Sigmoid colon (tissue), 6 donors: ENCODE measurements at regions not wholly inside any gene's neighbourhood (a gene's known extent, or its start where the extent isn't known, plus 50 kb on each side); places are given as distances from the start of the nearest gene placed in this dataset.

Experiments
- DNase-seq: peaks from one replicate; pipeline ENCODE4 v3.0.0-alpha.2; 2019
- H3K27ac ChIP-seq, 4 donors: fragments of 200-600 bp; sonication (generic); one replicate each; pipeline ENCODE4 v1.5.1; 2016 to 2019; ENCODE audit warnings: mild to moderate bottlenecking in 1 of 4
- H3K27me3 ChIP-seq, 3 donors: fragments of 200-600 bp; sonication (generic); one replicate each; pipeline ENCODE4 v1.5.1; 2019; ENCODE audit warnings: mild to moderate bottlenecking in 1 of 3
- H3K36me3 ChIP-seq, 4 donors: fragments of 200-600 bp; sonication (generic); one replicate each; pipeline ENCODE4 v1.5.1; 2016 to 2019
- H3K4me1 ChIP-seq, 4 donors: fragments of 200-600 bp; sonication (generic); one replicate each; pipeline ENCODE4 v1.5.1; 2017 to 2019
- H3K4me3 ChIP-seq, 4 donors: fragments of 200-600 bp; sonication (generic); one replicate each; pipeline ENCODE4 v1.5.1; 2017 to 2019; ENCODE audit warnings: mild to moderate bottlenecking in 2 of 4, moderate library complexity in 1 of 4
- H3K9me3 ChIP-seq, 4 donors: fragments of 200-600 bp in 3 of 4; sonication (generic) in 3 of 4; one replicate each; pipeline versions ENCODE4 v1.5.1 to v1.6.1; 2013 to 2019
- CTCF ChIP-seq, 4 experiments: fragments of 450-650 bp in 3 of 4; fragments of 200-600 bp in 1 of 4; IDR thresholded peaks; one replicate each; pipeline ENCODE4 v1.5.1; 2016 to 2019; ENCODE audit warnings: antibody characterized with exemption in 4 of 4, mild to moderate bottlenecking in 3 of 4, moderate library complexity in 2 of 4
- EP300 ChIP-seq, 4 donors: sonication (generic); formaldehyde crosslinking; IDR thresholded peaks; one replicate each; pipeline ENCODE4 v1.6.1; 2017; ENCODE audit warnings: antibody characterized with exemption in 4 of 4
- POLR2A ChIP-seq, 2 donors: fragments of 450-650 bp; IDR thresholded peaks; one replicate each; pipeline ENCODE4 v1.6.1; 2016; ENCODE audit warnings: antibody characterized with exemption in 2 of 2, mild to moderate bottlenecking in 2 of 2, moderate library complexity in 2 of 2
- POLR2AphosphoS5 ChIP-seq, 4 donors: sonication (generic); formaldehyde crosslinking; IDR thresholded peaks; one replicate each; pipeline ENCODE4 v1.6.1; 2017; ENCODE audit warnings: antibody characterized with exemption in 4 of 4
- WGBS, 2 donors: extraction: QIAGEN DNeasy Blood & Tissue Kit; methylation state at CpG; one replicate each; pipeline ENCODE4 v1.1.7; 2013; 5-methylcytosine and 5-hydroxymethylcytosine counted together
- intact Hi-C: fragments of 100-400 bp; cut with DNase I; formaldehyde crosslinking; loops from one replicate; pipeline ENCODE4 v1.15.1; 2023
- donor health status: healthy with polysubstance abuse.
- donor health status: healthy.

DNA sequence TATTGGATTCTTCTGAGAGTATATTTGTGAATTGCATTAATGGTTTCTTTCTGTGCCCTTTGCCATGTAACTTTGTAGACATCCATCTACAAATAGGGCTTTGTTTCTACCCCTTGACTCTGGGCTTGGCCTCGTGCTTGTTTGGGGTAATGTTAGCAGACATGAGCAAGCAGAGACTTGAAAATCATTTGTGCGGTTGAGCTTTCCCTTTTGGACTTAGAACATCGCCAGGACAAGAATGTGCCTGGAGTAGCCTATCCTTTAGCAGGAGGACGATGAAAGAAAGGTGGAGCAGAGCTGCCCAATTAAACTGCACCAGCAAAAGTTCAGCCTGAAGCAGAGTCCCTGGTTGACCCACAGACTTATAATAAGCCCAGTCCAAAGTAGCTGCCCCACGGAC, 785.9 kb downstream of the EPHA4 start:
- Histone ChIP-seq H3K9me3 (no peaks in the 10 kb centered on the region), H3K27ac (no peak overlapping the region), H3K36me3 (no peaks in the 10 kb centered on the region), H3K27me3 (no peaks in the 10 kb centered on the region), H3K4me1 (peaks cover 0 to 8% (median 5%) of the 10 kb centered on the region in 4 donors), H3K4me3 (no peak overlapping the region)
- TF ChIP-seq POLR2A (IDR thresholded peaks at IDR 0.05) = no peak
- no peak for TF ChIP-seq POLR2AphosphoS5 (IDR thresholded peaks at IDR 0.05)
- TF ChIP-seq CTCF (IDR thresholded peaks at IDR 0.05) = no peak
- TF ChIP-seq EP300 (IDR thresholded peaks at IDR 0.05) = no peak
- intact Hi-C loops = no loop called here
- DNase-seq = no peak
- WGBS, 2 donors = 89 to 90% methylated on average over 5 of the region's 5 CpGs

DNA sequence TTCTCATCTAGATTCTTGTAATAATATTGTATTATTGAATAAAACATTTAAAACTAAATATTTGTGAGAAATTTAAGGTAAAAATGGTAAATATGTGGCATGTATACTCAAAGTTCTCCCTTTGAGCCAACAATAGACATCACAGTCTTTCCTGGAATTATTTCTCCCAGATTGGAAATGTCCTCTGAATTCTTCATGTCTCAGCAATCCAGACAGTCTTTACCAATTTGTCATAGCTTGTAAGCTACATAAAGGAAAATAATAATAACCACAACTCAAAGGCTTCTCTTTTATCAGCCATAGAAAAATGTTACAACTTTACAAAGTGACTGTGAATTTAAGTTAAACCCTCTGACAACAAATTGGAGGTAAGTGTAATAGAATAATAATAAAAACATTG, 784.9 kb downstream of the EPHA4 start:
- intact Hi-C loops = no loop called here
- Histone ChIP-seq H3K4me3 (no peak overlapping the region), H3K36me3 (no peaks in the 10 kb centered on the region), H3K9me3 (no peaks in the 10 kb centered on the region), H3K27me3 (no peaks in the 10 kb centered on the region), H3K4me1 (peaks cover 0 to 8% (median 5%) of the 10 kb centered on the region in 4 donors), H3K27ac (no peak overlapping the region)
- TF ChIP-seq CTCF (IDR thresholded peaks at IDR 0.05) (no peak), POLR2A (IDR thresholded peaks at IDR 0.05) (no peak), EP300 (IDR thresholded peaks at IDR 0.05) (no peak), POLR2AphosphoS5 (IDR thresholded peaks at IDR 0.05) (no peak)
- no peak for DNase-seq

DNA sequence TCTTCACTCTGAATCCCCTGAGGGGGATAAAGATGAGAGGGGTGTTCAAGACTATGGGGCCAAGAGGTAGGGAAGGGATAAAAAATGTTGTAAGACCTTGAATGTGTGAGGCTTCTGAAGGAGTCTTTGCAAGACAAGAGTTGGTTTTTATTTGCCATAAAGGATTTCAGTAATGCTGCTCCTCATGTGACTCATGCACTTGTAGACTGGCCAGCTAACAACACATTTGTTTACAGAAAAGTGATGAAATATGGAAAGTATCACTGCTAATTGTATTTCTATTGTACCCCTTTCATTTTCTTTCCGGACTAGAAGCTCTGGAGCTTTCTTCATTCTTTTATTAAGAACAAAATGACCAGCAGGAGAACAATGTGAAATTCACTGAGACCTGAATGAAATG, 782.1 kb downstream of the EPHA4 start:
- Histone ChIP-seq H3K9me3 (no peaks in the 10 kb centered on the region), H3K27me3 (no peaks in the 10 kb centered on the region), H3K4me1 (peaks cover 0 to 8% (median 5%) of the 10 kb centered on the region in 4 donors), H3K36me3 (no peaks in the 10 kb centered on the region), H3K27ac (no peak overlapping the region), H3K4me3 (no peak overlapping the region)
- WGBS, 2 donors = 78 to 79% methylated on average over 1 of the region's 1 CpG
- no peak for TF ChIP-seq POLR2A (IDR thresholded peaks at IDR 0.05)
- TF ChIP-seq CTCF (IDR thresholded peaks at IDR 0.05) = no peak
- TF ChIP-seq POLR2AphosphoS5 (IDR thresholded peaks at IDR 0.05) = no peak
- no peak for TF ChIP-seq EP300 (IDR thresholded peaks at IDR 0.05)
- intact Hi-C loops = no loop called here
- DNase-seq = no peak

GRCh38 chr2:220795705-220796104, 776.4 kb downstream of the EPHA4 start:
- no peak for TF ChIP-seq CTCF (IDR thresholded peaks at IDR 0.05)
- intact Hi-C loops = no loop called here
- H3K4me1 ChIP-seq = no peaks in the 10 kb centered on the region
- DNase-seq = no peak
- 83 to 86% methylated on average over 3 of the region's 3 CpGs for WGBS, 2 donors
- no peak overlapping the region for H3K27ac ChIP-seq
- H3K9me3 ChIP-seq = no peaks in the 10 kb centered on the region
- no peak overlapping the region for H3K4me3 ChIP-seq
- H3K36me3 ChIP-seq = no peaks in the 10 kb centered on the region
- no peaks in the 10 kb centered on the region for H3K27me3 ChIP-seq

DNA sequence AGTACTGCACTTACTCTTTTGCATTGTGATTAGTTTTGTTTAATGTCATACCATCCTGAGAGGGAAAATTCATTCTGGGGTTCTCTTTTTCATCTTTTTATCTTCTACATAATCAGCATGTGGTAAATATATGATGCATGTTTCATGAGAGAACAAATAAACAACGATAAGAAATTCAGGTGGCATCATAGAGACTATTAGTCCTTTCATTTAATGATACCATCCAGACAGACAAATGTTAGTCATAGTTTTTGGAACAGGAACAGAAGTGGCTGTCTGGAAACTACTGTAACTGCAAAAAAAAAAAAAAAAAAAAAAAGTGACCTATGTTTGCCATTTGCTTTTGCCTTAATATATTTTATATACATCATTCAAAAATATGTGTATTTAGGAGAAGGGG, 761.0 kb downstream of the EPHA4 start:
- TF ChIP-seq CTCF (IDR thresholded peaks at IDR 0.05) (no peak), EP300 (IDR thresholded peaks at IDR 0.05) (no peak), POLR2AphosphoS5 (IDR thresholded peaks at IDR 0.05) (no peak), POLR2A (IDR thresholded peaks at IDR 0.05) (no peak)
- WGBS, 2 donors = 81 to 83% methylated on average over 1 of the region's 1 CpG
- intact Hi-C loops = no loop called here
- no peak overlapping the region for H3K4me3 ChIP-seq
- H3K27me3 ChIP-seq = no peaks in the 10 kb centered on the region
- H3K27ac ChIP-seq = no peak overlapping the region
- DNase-seq = no peak
- no peaks in the 10 kb centered on the region for H3K9me3 ChIP-seq
- H3K4me1 ChIP-seq = no peaks in the 10 kb centered on the region
- no peaks in the 10 kb centered on the region for H3K36me3 ChIP-seq
